ENCODE measurements at regions not wholly inside any gene's neighbourhood (a gene's known extent, or its start where the extent isn't known, plus 50 kb on each side); places are given as distances from the start of the nearest gene placed in this dataset.

- DNase-seq (ENCODE audit: low spot score), result no peak
These were observed 362.0 kb downstream of the IRX1 start for GRCh38 chr5:3957658-3958057.

GRCh38 chr5:3958389-3958788 lies 362.8 kb downstream of the IRX1 start:
- DNase-seq (ENCODE audit: low spot score), result no peak

- no peak for DNase-seq (ENCODE audit: low spot score)
These were observed 366.5 kb downstream of the IRX1 start for GRCh38 chr5:3962113-3962512.

- no peak for DNase-seq (ENCODE audit: low spot score)
These were observed 368.0 kb downstream of the IRX1 start for GRCh38 chr5:3963652-3964051.

- DNase-seq (ENCODE audit: low spot score), result no peak
These were observed 384.5 kb downstream of the IRX1 start for GRCh38 chr5:3980156-3980555.

GRCh38 chr5:3987867-3988266 lies 392.2 kb downstream of the IRX1 start:
- DNase-seq (ENCODE audit: low spot score), result no peak

- DNase-seq (ENCODE audit: low spot score), result no peak
These were observed 398.3 kb downstream of the IRX1 start for GRCh38 chr5:3993856-3994473.

- DNase-seq (ENCODE audit: low spot score), result no peak
These were observed 399.0 kb downstream of the IRX1 start for GRCh38 chr5:3994628-3995027.

- no peak for DNase-seq (ENCODE audit: low spot score)
These were observed 400.5 kb downstream of the IRX1 start for GRCh38 chr5:3995954-3996619.

- no peak for DNase-seq (ENCODE audit: low spot score)
These were observed 401.2 kb downstream of the IRX1 start for GRCh38 chr5:3996707-3997336.

GRCh38 chr5:3997670-3998069 lies 402.0 kb downstream of the IRX1 start:
- no peak for DNase-seq (ENCODE audit: low spot score)

GRCh38 chr5:3999929-4000328 lies 404.3 kb downstream of the IRX1 start:
- no peak for DNase-seq (ENCODE audit: low spot score)

- DNase-seq (ENCODE audit: low spot score), result no peak
These were observed 405.4 kb downstream of the IRX1 start for GRCh38 chr5:4001004-4001403.

- DNase-seq (ENCODE audit: low spot score), result no peak
These were observed 406.3 kb downstream of the IRX1 start for GRCh38 chr5:4001758-4002533.

GRCh38 chr5:4005335-4005734 lies 409.7 kb downstream of the IRX1 start:
- DNase-seq (ENCODE audit: low spot score), result no peak

GRCh38 chr5:4007001-4007400 lies 411.4 kb downstream of the IRX1 start:
- DNase-seq (ENCODE audit: low spot score), result no peak

GRCh38 chr5:4011943-4012342 lies 416.3 kb downstream of the IRX1 start:
- DNase-seq (ENCODE audit: low spot score), result no peak

- DNase-seq (ENCODE audit: low spot score), result no peak
These were observed 417.7 kb downstream of the IRX1 start for GRCh38 chr5:4013106-4013898.

GRCh38 chr5:4015709-4016108 lies 420.1 kb downstream of the IRX1 start:
- DNase-seq (ENCODE audit: low spot score), result no peak

GRCh38 chr5:4017076-4017803 lies 421.6 kb downstream of the IRX1 start:
- DNase-seq (ENCODE audit: low spot score), result no peak

GRCh38 chr5:4018007-4018406 lies 422.4 kb downstream of the IRX1 start:
- DNase-seq (ENCODE audit: low spot score), result no peak

Data from kidney capillary endothelial cell (primary cell).